IMR-90 (cell line): ENCODE measurements at regions not wholly inside any gene's neighbourhood (a gene's known extent, or its start where the extent isn't known, plus 50 kb on each side); places are given as distances from the start of the nearest gene placed in this dataset.

Source experiments
- ATAC-seq: fragments of 200-7000 bp; cut with Tn5 transposase; 2 replicates; pipeline ENCODE4 v1.9.1; 2020; ENCODE audit warnings: low read depth, mild to moderate bottlenecking, moderate library complexity
- BruUV-seq: library from RNA; stranded (reverse); fragments of 400-500 nt; replicated peaks from 2 replicates; lab custom pipeline; 2021; lab: Mats Ljungman, UMichigan
- CTCF ChIA-PET: fragments of 300-600 bp; formaldehyde crosslinking; extraction: SDS; loops from one replicate; lab custom pipeline; 2021; ENCODE audit warnings: antibody characterized with exemption; lab: Yijun Ruan, JAX
- POLR2A ChIA-PET: fragments of 300-600 bp; sonication (Branson Sonifier 250); formaldehyde crosslinking; loops from one replicate; lab custom pipeline; 2022; ENCODE audit warnings: antibody characterized with exemption; ENCODE audit not compliant: unreplicated experiment; lab: Charles Lee
- DNase-seq: peaks from one replicate; pipeline ENCODE4 v3.0.0; 2013
- H2AFZ ChIP-seq: replicated peaks from 2 replicates; pipeline ENCODE3; 2013; ENCODE audit warnings: low read length, mild to moderate bottlenecking; ENCODE audit not compliant: poor library complexity
- H2AK5ac ChIP-seq: 2 replicates; pipeline ENCODE4 v1.6.1; 2013; ENCODE audit warnings: low read depth, low read length, inconsistent platforms
- H2AK9ac ChIP-seq: replicated peaks from 2 replicates; pipeline ENCODE3; 2013; ENCODE audit warnings: mild to moderate bottlenecking, low read depth, low read length, moderate library complexity; ENCODE audit not compliant: poor library complexity
- H2BK120ac ChIP-seq: 2 replicates; pipeline ENCODE4 v1.6.1; 2013; ENCODE audit warnings: low read depth, low read length, inconsistent platforms
- H2BK15ac ChIP-seq: 3 replicates; pipeline ENCODE4 v1.6.1; 2013; ENCODE audit warnings: low read depth, low read length, inconsistent platforms
- H2BK20ac ChIP-seq: 2 replicates; pipeline ENCODE4 v1.6.1; 2013; ENCODE audit warnings: low read depth, mild to moderate bottlenecking, inconsistent platforms, low read length, moderate library complexity
- H2BK5ac ChIP-seq: 2 replicates; pipeline ENCODE4 v1.6.1; 2013; ENCODE audit warnings: mild to moderate bottlenecking, low read depth, low read length, inconsistent platforms; ENCODE audit not compliant: poor library complexity, severe bottlenecking
- H3K14ac ChIP-seq: replicated peaks from 2 replicates; pipeline ENCODE4 v1.6.1; 2013; ENCODE audit warnings: low read depth, low read length, inconsistent platforms
- H3K18ac ChIP-seq: 2 replicates; pipeline ENCODE4 v1.6.1; 2013; ENCODE audit warnings: low read depth, low read length, control low read depth
- H3K23ac ChIP-seq: 2 replicates; pipeline ENCODE4 v1.6.1; 2013; ENCODE audit warnings: low read depth, low read length, inconsistent platforms
- H3K27ac ChIP-seq: 2 replicates; pipeline ENCODE4 v1.5.1; 2013; ENCODE audit warnings: mild to moderate bottlenecking, control low read depth, low read length; ENCODE audit not compliant: insufficient read depth
- H3K27me3 ChIP-seq: 2 replicates; pipeline ENCODE4 v1.6.1; 2013; ENCODE audit warnings: low read length; ENCODE audit not compliant: control insufficient read depth, insufficient read depth
- H3K36me3 ChIP-seq: 2 replicates; pipeline ENCODE4 v1.6.1; 2013; ENCODE audit warnings: low read length, mixed read lengths; ENCODE audit not compliant: control insufficient read depth, insufficient read depth
- H3K4ac ChIP-seq: 2 replicates; pipeline ENCODE4 v1.6.1; 2013; ENCODE audit warnings: low read depth, low read length, inconsistent platforms
- H3K4me1 ChIP-seq: 2 replicates; pipeline ENCODE4 v1.6.1; 2013; ENCODE audit warnings: low read length, mixed read lengths; ENCODE audit not compliant: control insufficient read depth, insufficient read depth
- H3K4me2 ChIP-seq: 2 replicates; pipeline ENCODE4 v1.6.1; 2013; ENCODE audit warnings: low read depth, mild to moderate bottlenecking, control low read depth, low read length, moderate library complexity
- H3K4me3 ChIP-seq: 2 replicates; pipeline ENCODE4 v1.5.1; 2013; ENCODE audit warnings: low read depth, mild to moderate bottlenecking, control low read depth, low read length, moderate library complexity; ENCODE audit not compliant: insufficient read depth
- H3K56ac ChIP-seq: 2 replicates; pipeline ENCODE4 v1.6.1; 2013; ENCODE audit warnings: low read length, inconsistent platforms; ENCODE audit not compliant: insufficient read depth; ENCODE audit errors: extremely low read depth
- H3K79me1 ChIP-seq, 2 experiments: 2 replicates each; pipeline ENCODE4 v1.6.1; 2013; ENCODE audit warnings: low read length in 2 of 2, inconsistent platforms in 1 of 2, low read depth in 1 of 2
- H3K9ac ChIP-seq: 2 replicates; pipeline ENCODE4 v1.6.1; 2013; ENCODE audit warnings: low read depth, low read length, control low read depth
- H3K9me1 ChIP-seq: 2 replicates; pipeline ENCODE4 v1.6.1; 2013; ENCODE audit warnings: low read length, inconsistent platforms; ENCODE audit not compliant: insufficient read depth
- H3K9me3 ChIP-seq: 2 replicates; pipeline ENCODE4 v1.6.1; 2013; ENCODE audit warnings: low read length; ENCODE audit not compliant: control insufficient read depth, insufficient read depth
- H4K20me1 ChIP-seq: 2 replicates; pipeline ENCODE4 v1.6.1; 2013; ENCODE audit warnings: low read length, inconsistent platforms; ENCODE audit not compliant: insufficient read depth
- H4K5ac ChIP-seq: 2 replicates; pipeline ENCODE4 v1.6.1; 2013; ENCODE audit warnings: mild to moderate bottlenecking, low read depth, low read length, control low read depth
- H4K8ac ChIP-seq, 2 experiments: 2 replicates each; pipeline ENCODE4 v1.6.1; 2013; ENCODE audit warnings: low read depth in 2 of 2, low read length in 2 of 2, control low read depth in 1 of 2, inconsistent platforms in 1 of 2
- H4K91ac ChIP-seq: 2 replicates; pipeline ENCODE4 v1.6.1; 2013; ENCODE audit warnings: low read depth, low read length, inconsistent platforms; ENCODE audit not compliant: insufficient read depth
- BHLHE40 ChIP-seq: fragments of 150-350 bp; IDR thresholded peaks from 2 replicates; pipeline ENCODE4 v1.6.1; 2016; ENCODE audit warnings: mild to moderate bottlenecking, low read depth, low read length
- CEBPB ChIP-seq: IDR thresholded peaks from 2 replicates; pipeline ENCODE4 v1.6.1; 2012; ENCODE audit warnings: low read depth, low read length, improper control_type of control experiment
- FOS ChIP-seq: fragments of 150-350 bp; IDR thresholded peaks from 2 replicates; pipeline ENCODE4 v1.6.1; 2016; ENCODE audit warnings: low read depth, low read length
- MAZ ChIP-seq: IDR thresholded peaks from 2 replicates; pipeline ENCODE4 v1.6.1; 2012; ENCODE audit warnings: low read depth, mild to moderate bottlenecking, low read length, improper control_type of control experiment, moderate library complexity, borderline replicate concordance
- MXI1 ChIP-seq: IDR thresholded peaks from 2 replicates; pipeline ENCODE4 v1.6.1; 2012; ENCODE audit warnings: low read depth, mild to moderate bottlenecking, low read length, moderate library complexity, borderline replicate concordance
- NFE2L2 ChIP-seq: fragments of 150-350 bp; IDR thresholded peaks from 2 replicates; pipeline ENCODE4 v1.6.1; 2016; ENCODE audit warnings: low read depth, mild to moderate bottlenecking, low read length
- POLR2A ChIP-seq: IDR thresholded peaks from 2 replicates; pipeline ENCODE4 v1.6.1; 2012; ENCODE audit warnings: mild to moderate bottlenecking, low read depth, low read length
- RAD21 ChIP-seq: IDR thresholded peaks from 2 replicates; pipeline ENCODE4 v1.6.1; 2012; ENCODE audit warnings: low read length, improper control_type of control experiment
- RFX5 ChIP-seq: IDR thresholded peaks from 2 replicates; pipeline ENCODE4 v1.8.0; 2012; ENCODE audit warnings: low read depth, mild to moderate bottlenecking, low read length, moderate library complexity
- WGBS, 2 experiments: methylation state at CpG; one replicate each; pipeline versions ENCODE4 v1.1.5 to v1.1.7; 2013; ENCODE audit warnings: missing lambda C conversion rate in 2 of 2; ENCODE audit not compliant: insufficient read length in 1 of 2; ENCODE audit errors: extremely low coverage in 2 of 2; 5-methylcytosine and 5-hydroxymethylcytosine counted together
- dilution Hi-C: fragments of 300-500 bp; cut with HindIII; formaldehyde crosslinking; loops from one replicate; pipeline ENCODE4 v1.14.3; 2018; ENCODE audit warnings: low sequenced_read_pairs; ENCODE audit not compliant: unreplicated experiment
- in situ Hi-C: fragments of 300-500 bp; cut with MboI; formaldehyde crosslinking; loops from 3 replicates; pipeline ENCODE4 v1.14.3; 2019; ENCODE audit warnings: low sequenced_read_pairs, inconsistent platforms, mixed read lengths
- intact Hi-C: fragments of 100-400 bp; cut with micrococcal nuclease; formaldehyde crosslinking; loops from 2 replicates; pipeline ENCODE4 v1.10.0; 2022
- TF ChIP-seq, protein P1 (sequence below): conservative IDR thresholded peaks from 2 replicates; pipeline ENCODE4 v1.5.1; 2012; ENCODE audit warnings: mild to moderate bottlenecking, low read depth, low read length, improper control_type of control experiment
- TF ChIP-seq, protein P2 (sequence below): fragments of 150-350 bp; IDR thresholded peaks from 2 replicates; pipeline ENCODE4 v1.6.1; 2017; ENCODE audit warnings: mild to moderate bottlenecking, antibody characterized with exemption, low read length, low read depth

DNA sequence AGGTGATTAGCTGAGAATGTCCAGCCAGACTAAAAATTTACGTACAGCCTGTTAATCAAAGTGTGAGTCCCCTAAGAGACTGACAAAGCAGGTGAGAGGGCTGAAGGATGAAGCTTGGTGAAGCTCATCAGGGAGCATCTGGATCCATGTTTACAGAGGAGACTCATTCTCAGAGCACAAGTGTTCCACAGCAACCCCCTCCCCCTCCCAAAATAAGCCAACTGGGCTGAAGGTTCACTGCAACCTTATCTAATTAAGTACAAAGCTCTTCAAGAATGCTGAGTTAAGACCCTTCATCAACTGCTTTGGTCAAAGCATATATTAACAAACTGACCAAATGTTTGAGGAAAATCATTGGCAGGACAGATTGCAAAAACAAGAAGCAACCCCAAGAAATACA, 262.6 kb upstream of the ZNF385D start:
- H3K9me3 ChIP-seq: no peaks in the 10 kb centered on the region
- intact Hi-C loops (no loop called here), in situ Hi-C loops (no loop called here), dilution Hi-C loops (no loop called here)
- no peak overlapping the region for H4K8ac ChIP-seq
- no peaks in the 10 kb centered on the region for H3K27me3 ChIP-seq
- ChIA-PET POLR2A (no interaction called here), CTCF (no interaction called here)
- H3K4me2 ChIP-seq: no peak overlapping the region
- no peaks in the 10 kb centered on the region for H3K79me1 ChIP-seq
- no peak for ATAC-seq
- H3K14ac ChIP-seq: no peak overlapping the region
- DNase-seq: no peak
- WGBS, 2 experiments: no CpG with 5 or more reads among the region's 1 CpG
- no peak overlapping the region for H2AK9ac ChIP-seq
- no peaks in the 10 kb centered on the region for H3K9me1 ChIP-seq
- no peak overlapping the region for H4K91ac ChIP-seq
- no peak overlapping the region for H3K9ac ChIP-seq
- H2BK20ac ChIP-seq: no peak overlapping the region
- no peak overlapping the region for H3K27ac ChIP-seq
- H3K4me3 ChIP-seq: no peak overlapping the region
- H4K20me1 ChIP-seq: no peaks in the 10 kb centered on the region
- TF ChIP-seq NFE2L2 (no peak), MXI1 (no peak), POLR2A (no peak), CEBPB (no peak), RFX5 (no peak), RAD21 (no peak), BHLHE40 (no peak), FOS (no peak), MAZ (no peak)
- TF ChIP-seq, protein P1, sequence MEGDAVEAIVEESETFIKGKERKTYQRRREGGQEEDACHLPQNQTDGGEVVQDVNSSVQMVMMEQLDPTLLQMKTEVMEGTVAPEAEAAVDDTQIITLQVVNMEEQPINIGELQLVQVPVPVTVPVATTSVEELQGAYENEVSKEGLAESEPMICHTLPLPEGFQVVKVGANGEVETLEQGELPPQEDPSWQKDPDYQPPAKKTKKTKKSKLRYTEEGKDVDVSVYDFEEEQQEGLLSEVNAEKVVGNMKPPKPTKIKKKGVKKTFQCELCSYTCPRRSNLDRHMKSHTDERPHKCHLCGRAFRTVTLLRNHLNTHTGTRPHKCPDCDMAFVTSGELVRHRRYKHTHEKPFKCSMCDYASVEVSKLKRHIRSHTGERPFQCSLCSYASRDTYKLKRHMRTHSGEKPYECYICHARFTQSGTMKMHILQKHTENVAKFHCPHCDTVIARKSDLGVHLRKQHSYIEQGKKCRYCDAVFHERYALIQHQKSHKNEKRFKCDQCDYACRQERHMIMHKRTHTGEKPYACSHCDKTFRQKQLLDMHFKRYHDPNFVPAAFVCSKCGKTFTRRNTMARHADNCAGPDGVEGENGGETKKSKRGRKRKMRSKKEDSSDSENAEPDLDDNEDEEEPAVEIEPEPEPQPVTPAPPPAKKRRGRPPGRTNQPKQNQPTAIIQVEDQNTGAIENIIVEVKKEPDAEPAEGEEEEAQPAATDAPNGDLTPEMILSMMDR: no peak
- TF ChIP-seq, protein P2, sequence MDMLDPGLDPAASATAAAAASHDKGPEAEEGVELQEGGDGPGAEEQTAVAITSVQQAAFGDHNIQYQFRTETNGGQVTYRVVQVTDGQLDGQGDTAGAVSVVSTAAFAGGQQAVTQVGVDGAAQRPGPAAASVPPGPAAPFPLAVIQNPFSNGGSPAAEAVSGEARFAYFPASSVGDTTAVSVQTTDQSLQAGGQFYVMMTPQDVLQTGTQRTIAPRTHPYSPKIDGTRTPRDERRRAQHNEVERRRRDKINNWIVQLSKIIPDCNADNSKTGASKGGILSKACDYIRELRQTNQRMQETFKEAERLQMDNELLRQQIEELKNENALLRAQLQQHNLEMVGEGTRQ: no peak
- H2AFZ ChIP-seq: no peak overlapping the region
- H3K4me1 ChIP-seq: no peaks in the 10 kb centered on the region
- no peaks in the 10 kb centered on the region for H3K36me3 ChIP-seq
- BruUV-seq: no TSS peak
- no peak overlapping the region for H3K18ac ChIP-seq
- H2BK15ac ChIP-seq: no peak overlapping the region
- H3K23ac ChIP-seq: no peak overlapping the region
- H4K5ac ChIP-seq: no peak overlapping the region
- H3K56ac ChIP-seq: no peak overlapping the region
- H3K4ac ChIP-seq: no peak overlapping the region
- no peak overlapping the region for H2BK5ac ChIP-seq
- no peak overlapping the region for H2BK120ac ChIP-seq
- H2AK5ac ChIP-seq: no peak overlapping the region
